PC-3 (cell line): ENCODE measurements at regions not wholly inside any gene's neighbourhood (a gene's known extent, or its start where the extent isn't known, plus 50 kb on each side); places are given as distances from the start of the nearest gene placed in this dataset.

Experiments
- CTCF ChIP-seq: fragments of 300-600 bp; sonication (generic); conservative IDR thresholded peaks from 2 replicates; pipeline ENCODE4 v1.5.1; 2017; ENCODE audit warnings: antibody characterized with exemption, low read depth, mild to moderate bottlenecking, low read length
- EZH2 ChIP-seq: fragments of 300-600 bp; sonication (generic); IDR thresholded peaks from one replicate; pipeline ENCODE4 v1.6.1; 2017; ENCODE audit warnings: antibody characterized with exemption, mild to moderate bottlenecking, low read length; ENCODE audit not compliant: unreplicated experiment

GRCh38 chr6:27076116-27076515 is 171.4 kb upstream of the PRSS16 start:
- TF ChIP-seq EZH2, result no peak
- TF ChIP-seq CTCF, result no peak
